ENCODE measurements at regions not wholly inside any gene's neighbourhood (a gene's known extent, or its start where the extent isn't known, plus 50 kb on each side); places are given as distances from the start of the nearest gene placed in this dataset.

DNA sequence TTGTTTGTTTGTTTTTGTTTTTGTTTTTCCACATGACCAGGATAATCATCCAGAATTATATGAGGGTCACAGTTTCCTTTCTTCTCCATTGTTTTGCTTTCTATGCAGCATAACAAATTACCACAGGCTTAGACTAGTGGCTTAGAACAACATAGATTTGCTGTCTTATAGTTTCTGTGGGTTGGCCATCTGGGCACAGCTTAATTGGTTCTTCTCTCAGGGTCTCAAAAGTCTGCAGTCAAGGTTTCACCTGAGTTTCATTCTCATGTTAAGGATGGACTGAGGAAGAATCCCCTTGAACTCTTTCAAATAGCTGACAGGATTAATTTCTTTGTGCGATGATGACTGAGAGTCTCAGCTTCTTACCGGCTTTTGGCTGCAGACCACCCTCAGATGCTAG, 559.8 kb downstream of the PRDM9 start:
- intact Hi-C loops (cut with micrococcal nuclease): no loop called here
- Mint-ChIP-seq H3K9me3 (peaks cover 10% of the 10 kb centered on the region), H3K4me3 (no peak overlapping the region), H3K36me3 (ENCODE audit: low read depth) (no peaks in the 10 kb centered on the region), H3K27ac (no peak overlapping the region), H3K4me1 (no peaks in the 10 kb centered on the region), H3K27me3 (no peaks in the 10 kb centered on the region)
- DNase-seq: no peak

DNA sequence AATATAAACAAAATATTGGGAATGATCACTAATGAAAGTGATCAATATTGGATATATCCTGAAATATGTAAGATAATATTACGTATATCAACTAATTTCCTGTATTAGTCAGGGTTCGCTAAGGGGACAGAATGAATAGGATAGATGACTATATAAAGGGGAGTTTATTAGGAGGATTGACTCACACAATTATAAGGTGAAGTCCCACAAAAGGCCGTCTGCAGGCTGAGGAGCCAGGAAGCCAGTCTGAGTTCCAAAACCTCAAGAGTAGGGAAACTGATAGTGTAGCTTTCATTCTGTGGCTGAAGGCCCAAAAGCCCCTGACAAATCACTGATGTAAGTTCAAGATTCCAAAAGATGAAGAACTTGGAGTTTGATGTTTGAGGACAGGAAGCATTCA, 561.1 kb downstream of the PRDM9 start:
- no peak overlapping the region for H3K4me3 Mint-ChIP-seq
- no peaks in the 10 kb centered on the region for H3K36me3 Mint-ChIP-seq (ENCODE audit: low read depth)
- intact Hi-C loops (cut with micrococcal nuclease): no loop called here
- H3K27me3 Mint-ChIP-seq: no peaks in the 10 kb centered on the region
- no peak overlapping the region for H3K27ac Mint-ChIP-seq
- no peak for DNase-seq
- no peaks in the 10 kb centered on the region for H3K4me1 Mint-ChIP-seq
- H3K9me3 Mint-ChIP-seq: peaks cover 10% of the 10 kb centered on the region

- no peak for DNase-seq
- H3K4me3 Mint-ChIP-seq: no peak overlapping the region
- no peaks in the 10 kb centered on the region for H3K4me1 Mint-ChIP-seq
- H3K27ac Mint-ChIP-seq: no peak overlapping the region
- intact Hi-C loops (cut with micrococcal nuclease): no loop called here
- H3K27me3 Mint-ChIP-seq: no peaks in the 10 kb centered on the region
- peaks cover 10% of the 10 kb centered on the region for H3K9me3 Mint-ChIP-seq
- no peaks in the 10 kb centered on the region for H3K36me3 Mint-ChIP-seq (ENCODE audit: low read depth)
These were observed 565.7 kb downstream of the PRDM9 start for GRCh38 chr5:24073107-24073506.

DNA sequence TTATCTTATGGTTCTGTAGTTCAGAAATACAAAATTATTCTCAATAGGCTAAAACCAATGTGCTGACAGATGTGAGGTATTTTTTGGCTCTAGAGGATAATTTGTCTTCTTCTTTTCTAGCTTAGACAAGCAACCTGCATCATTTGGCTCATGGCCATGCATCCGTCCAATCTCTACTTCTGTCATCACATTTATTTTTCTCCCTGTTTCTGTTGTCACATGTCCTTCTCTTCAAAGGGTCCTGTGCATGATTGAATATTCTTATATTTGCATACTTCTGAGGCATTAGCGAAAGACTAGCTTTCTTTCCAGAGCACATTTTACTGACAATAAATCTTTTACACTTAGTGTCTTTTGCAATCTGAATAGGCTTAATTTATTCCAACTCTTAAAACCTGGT, 564.7 kb downstream of the CDH10 start:
- no peaks in the 10 kb centered on the region for H3K27me3 Mint-ChIP-seq
- no peak overlapping the region for H3K4me3 Mint-ChIP-seq
- no peak overlapping the region for H3K27ac Mint-ChIP-seq
- intact Hi-C loops (cut with micrococcal nuclease): no loop called here
- no peaks in the 10 kb centered on the region for H3K36me3 Mint-ChIP-seq (ENCODE audit: low read depth)
- DNase-seq: no peak
- no peaks in the 10 kb centered on the region for H3K4me1 Mint-ChIP-seq
- no peaks in the 10 kb centered on the region for H3K9me3 Mint-ChIP-seq

DNA sequence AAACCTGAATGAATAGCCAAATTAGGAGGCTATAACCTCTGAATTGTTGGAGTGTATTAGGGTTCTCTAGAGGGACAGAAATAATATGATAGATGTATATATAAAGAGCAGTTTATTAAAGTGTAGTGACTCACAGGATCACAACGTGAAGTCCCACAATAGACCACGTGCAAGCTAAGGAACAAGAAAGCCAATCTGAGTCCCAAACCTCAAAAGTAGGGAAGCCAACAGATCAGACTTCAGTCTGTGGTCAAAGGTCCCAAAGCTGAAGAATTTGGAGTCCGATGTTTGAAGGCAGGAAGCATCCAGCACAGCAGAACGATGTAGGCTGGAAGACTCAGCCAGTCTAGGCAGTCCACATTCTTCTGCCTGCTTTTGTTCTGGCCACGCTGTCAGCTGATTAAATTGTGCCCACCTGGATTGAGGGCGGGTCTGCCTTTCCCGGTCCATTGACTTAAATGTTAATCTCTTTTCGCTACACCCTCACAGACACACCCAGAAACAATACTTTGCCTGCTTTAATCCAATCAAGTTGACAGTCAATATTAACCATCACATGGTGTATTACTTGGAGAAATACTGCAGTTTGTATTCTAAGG, 550.6 kb downstream of the CDH10 start:
- Mint-ChIP-seq H3K27ac (no peak overlapping the region), H3K9me3 (peaks cover 9% of the 10 kb centered on the region), H3K36me3 (ENCODE audit: low read depth) (no peaks in the 10 kb centered on the region), H3K4me1 (no peaks in the 10 kb centered on the region), H3K4me3 (no peak overlapping the region), H3K27me3 (no peaks in the 10 kb centered on the region)
- intact Hi-C loops (cut with micrococcal nuclease): no loop called here
- no peak for DNase-seq

DNA sequence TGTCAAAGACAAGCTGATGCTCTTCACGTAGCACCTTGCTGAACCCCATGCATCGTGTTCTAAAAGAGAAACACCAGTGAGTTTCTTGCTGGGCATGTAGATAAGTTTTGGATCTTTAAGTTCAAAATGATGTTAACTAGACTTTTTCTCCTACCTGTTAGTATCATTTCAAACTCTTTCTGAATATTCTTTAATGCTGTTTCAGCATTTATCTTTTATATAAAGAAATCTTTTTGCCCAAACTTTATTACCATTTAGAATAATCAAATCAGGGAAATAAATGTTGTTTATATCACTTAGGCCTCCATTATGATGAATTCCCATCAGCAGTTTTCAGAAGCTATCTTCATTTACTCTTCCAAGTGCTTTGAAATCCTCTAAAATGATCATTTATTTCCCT, 542.8 kb downstream of the CDH10 start:
- Mint-ChIP-seq H3K27me3 (no peaks in the 10 kb centered on the region), H3K27ac (no peak overlapping the region), H3K9me3 (no peaks in the 10 kb centered on the region), H3K4me1 (no peaks in the 10 kb centered on the region), H3K36me3 (ENCODE audit: low read depth) (no peaks in the 10 kb centered on the region), H3K4me3 (no peak overlapping the region)
- no peak for DNase-seq
- intact Hi-C loops (cut with micrococcal nuclease): no loop called here

DNA sequence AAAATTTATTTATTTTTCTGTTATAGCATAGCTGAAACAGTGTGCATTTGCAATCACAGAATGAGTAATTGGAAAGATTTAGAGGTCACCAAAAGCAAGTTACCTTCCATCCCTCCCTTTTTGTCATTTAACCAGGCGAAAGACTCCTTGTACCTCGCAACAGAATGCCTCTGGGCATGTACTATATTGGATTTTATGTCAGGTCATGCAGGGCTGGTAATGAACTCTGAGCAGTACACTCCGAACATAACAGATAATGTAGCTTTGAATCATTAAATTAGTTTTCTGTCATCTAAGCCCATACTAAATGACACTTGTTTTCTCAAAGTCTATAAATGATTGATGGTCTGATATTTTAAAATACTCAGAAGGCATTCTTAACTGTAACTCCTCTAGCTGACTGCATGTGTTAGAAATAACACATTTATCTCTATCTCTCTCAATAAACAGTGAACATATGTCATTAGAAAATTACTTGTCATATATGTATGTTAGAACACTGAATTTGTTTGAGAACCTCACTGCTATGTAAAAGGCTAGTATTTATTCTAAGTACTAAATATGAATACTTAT, 541.2 kb downstream of the CDH10 start:
- H3K9me3 Mint-ChIP-seq: no peaks in the 10 kb centered on the region
- H3K4me3 Mint-ChIP-seq: no peak overlapping the region
- no peak for DNase-seq
- no peaks in the 10 kb centered on the region for H3K36me3 Mint-ChIP-seq (ENCODE audit: low read depth)
- H3K27me3 Mint-ChIP-seq: no peaks in the 10 kb centered on the region
- H3K4me1 Mint-ChIP-seq: no peaks in the 10 kb centered on the region
- intact Hi-C loops (cut with micrococcal nuclease): no loop called here
- no peak overlapping the region for H3K27ac Mint-ChIP-seq

DNA sequence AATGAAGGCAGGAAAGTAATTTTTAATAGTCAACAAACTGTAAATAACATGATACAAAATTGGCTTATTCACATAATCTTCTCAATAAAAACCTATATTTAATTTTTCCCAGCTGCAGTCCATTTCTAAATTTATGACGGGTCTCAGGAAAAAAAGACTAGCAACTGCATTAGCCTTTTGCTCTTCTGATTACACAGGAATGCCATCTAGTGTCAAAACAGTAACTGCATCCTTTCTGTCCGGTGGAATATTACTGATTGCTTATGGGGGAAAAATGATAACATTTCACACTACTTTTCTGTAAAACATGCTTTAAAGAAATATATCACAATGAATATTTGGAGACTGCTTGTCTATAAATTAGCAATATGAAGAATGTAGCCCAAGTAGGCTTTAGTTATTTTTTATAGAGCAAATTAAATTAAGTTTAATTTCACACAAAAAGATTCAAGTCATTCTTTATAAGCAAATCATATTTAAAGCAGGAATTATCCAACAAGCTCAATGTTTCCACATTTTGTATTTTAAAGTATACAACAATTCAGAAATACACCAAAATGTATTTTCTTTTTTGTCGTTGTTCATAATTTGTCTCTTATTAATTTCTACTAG, 534.7 kb downstream of the CDH10 start:
- Mint-ChIP-seq H3K4me3 (no peak overlapping the region), H3K36me3 (ENCODE audit: low read depth) (no peaks in the 10 kb centered on the region), H3K9me3 (no peaks in the 10 kb centered on the region), H3K4me1 (no peaks in the 10 kb centered on the region), H3K27ac (no peak overlapping the region), H3K27me3 (no peaks in the 10 kb centered on the region)
- no peak for DNase-seq
- intact Hi-C loops (cut with micrococcal nuclease): no loop called here

DNA sequence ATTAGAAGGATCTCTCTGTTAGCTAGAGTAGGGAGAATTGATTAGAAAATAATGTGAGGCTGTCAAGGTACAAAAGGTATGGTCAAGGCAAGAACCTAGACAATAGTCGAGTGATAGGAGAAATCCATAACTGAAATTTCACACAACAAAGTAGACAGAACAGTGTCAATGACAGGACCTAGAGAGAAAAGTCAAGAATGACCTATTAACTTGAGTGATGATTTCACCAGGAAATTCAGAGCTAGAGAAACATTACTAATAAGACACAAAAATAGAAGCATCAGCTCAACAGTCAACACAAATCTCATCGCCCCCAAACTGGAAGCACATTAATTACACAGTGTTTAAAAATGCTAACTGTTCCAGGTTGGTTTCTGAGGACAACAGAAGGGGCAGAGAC, 532.4 kb downstream of the CDH10 start:
- H3K4me1 Mint-ChIP-seq: no peaks in the 10 kb centered on the region
- H3K9me3 Mint-ChIP-seq: peaks cover 17% of the 10 kb centered on the region
- no peak for DNase-seq
- H3K27ac Mint-ChIP-seq: no peak overlapping the region
- H3K27me3 Mint-ChIP-seq: no peaks in the 10 kb centered on the region
- H3K4me3 Mint-ChIP-seq: no peak overlapping the region
- H3K36me3 Mint-ChIP-seq (ENCODE audit: low read depth): no peaks in the 10 kb centered on the region
- intact Hi-C loops (cut with micrococcal nuclease): no loop called here

GRCh38 chr5:24118351-24118750, 526.4 kb downstream of the CDH10 start:
- Mint-ChIP-seq H3K4me1 (no peaks in the 10 kb centered on the region), H3K27me3 (no peaks in the 10 kb centered on the region), H3K27ac (no peak overlapping the region), H3K36me3 (ENCODE audit: low read depth) (no peaks in the 10 kb centered on the region), H3K4me3 (no peak overlapping the region), H3K9me3 (peaks cover 25% of the 10 kb centered on the region)
- intact Hi-C loops (cut with micrococcal nuclease): no loop called here
- DNase-seq: no peak

DNA sequence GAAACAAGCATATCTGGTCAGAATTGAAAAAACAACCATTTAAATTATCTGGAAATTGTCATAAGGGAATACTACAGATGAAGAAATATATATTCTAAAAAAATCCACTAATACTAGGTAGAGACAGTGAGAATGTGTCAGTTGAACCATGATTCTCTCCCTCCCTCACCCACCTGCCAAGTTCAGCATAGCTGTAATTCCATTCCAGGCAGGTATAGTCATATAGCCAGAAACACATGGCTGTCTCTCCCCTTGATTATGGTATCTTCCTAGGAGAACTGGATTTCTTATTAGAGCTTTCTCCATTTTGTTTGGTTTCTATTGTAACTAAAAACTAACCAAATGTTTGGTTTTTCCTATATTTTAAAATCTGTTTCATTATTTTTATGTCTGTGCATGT, 509.2 kb downstream of the CDH10 start:
- DNase-seq: no peak
- no peak overlapping the region for H3K4me3 Mint-ChIP-seq
- H3K9me3 Mint-ChIP-seq: no peaks in the 10 kb centered on the region
- H3K4me1 Mint-ChIP-seq: no peaks in the 10 kb centered on the region
- H3K27ac Mint-ChIP-seq: no peak overlapping the region
- no peaks in the 10 kb centered on the region for H3K36me3 Mint-ChIP-seq (ENCODE audit: low read depth)
- no peaks in the 10 kb centered on the region for H3K27me3 Mint-ChIP-seq
- intact Hi-C loops (cut with micrococcal nuclease): no loop called here

DNA sequence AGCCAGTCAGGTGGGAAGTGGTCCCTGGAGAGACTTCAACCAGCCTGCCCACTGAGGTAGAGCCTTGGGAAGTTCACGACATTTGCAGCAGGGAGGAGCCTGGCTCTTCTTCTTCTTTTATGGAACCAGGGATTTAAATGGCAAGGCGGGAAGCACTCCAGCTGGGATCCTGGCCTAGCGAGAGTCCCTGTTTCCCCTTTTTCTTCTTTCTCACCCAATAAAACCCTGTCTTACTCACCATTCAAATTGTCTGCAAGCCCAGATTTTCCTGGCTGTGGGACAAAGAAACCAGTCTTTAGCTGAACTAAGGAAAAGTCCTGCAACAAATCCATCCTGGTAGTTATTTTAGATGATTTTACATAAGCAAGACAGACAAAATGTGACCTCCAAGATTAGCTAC, 503.7 kb downstream of the CDH10 start:
- DNase-seq: no peak
- H3K36me3 Mint-ChIP-seq (ENCODE audit: low read depth): no peaks in the 10 kb centered on the region
- H3K27ac Mint-ChIP-seq: no peak overlapping the region
- no peaks in the 10 kb centered on the region for H3K4me1 Mint-ChIP-seq
- no peak overlapping the region for H3K4me3 Mint-ChIP-seq
- intact Hi-C loops (cut with micrococcal nuclease): no loop called here
- H3K9me3 Mint-ChIP-seq: peaks cover 5% of the 10 kb centered on the region
- no peaks in the 10 kb centered on the region for H3K27me3 Mint-ChIP-seq

- intact Hi-C loops (cut with micrococcal nuclease): no loop called here
- no peak for DNase-seq
- Mint-ChIP-seq H3K4me1 (no peaks in the 10 kb centered on the region), H3K36me3 (ENCODE audit: low read depth) (no peaks in the 10 kb centered on the region), H3K27me3 (no peaks in the 10 kb centered on the region), H3K4me3 (no peak overlapping the region), H3K27ac (no peak overlapping the region), H3K9me3 (peaks cover 5% of the 10 kb centered on the region)
These were observed 502.4 kb downstream of the CDH10 start for GRCh38 chr5:24142341-24142740.

- H3K4me3 Mint-ChIP-seq: no peak overlapping the region
- DNase-seq: no peak
- H3K27me3 Mint-ChIP-seq: no peaks in the 10 kb centered on the region
- H3K9me3 Mint-ChIP-seq: peaks cover 5% of the 10 kb centered on the region
- H3K27ac Mint-ChIP-seq: no peak overlapping the region
- no peaks in the 10 kb centered on the region for H3K4me1 Mint-ChIP-seq
- intact Hi-C loops (cut with micrococcal nuclease): no loop called here
- H3K36me3 Mint-ChIP-seq (ENCODE audit: low read depth): no peaks in the 10 kb centered on the region
These were observed 499.0 kb downstream of the CDH10 start for GRCh38 chr5:24145806-24146205.

- no peak for DNase-seq
- no peak overlapping the region for H3K27ac Mint-ChIP-seq
- H3K27me3 Mint-ChIP-seq: no peaks in the 10 kb centered on the region
- H3K9me3 Mint-ChIP-seq: peaks cover 16% of the 10 kb centered on the region
- no peaks in the 10 kb centered on the region for H3K36me3 Mint-ChIP-seq (ENCODE audit: low read depth)
- intact Hi-C loops (cut with micrococcal nuclease): no loop called here
- no peaks in the 10 kb centered on the region for H3K4me1 Mint-ChIP-seq
- no peak overlapping the region for H3K4me3 Mint-ChIP-seq
These were observed 483.2 kb downstream of the CDH10 start for GRCh38 chr5:24161559-24161958.
